Aorta (tissue), 5 donors: ENCODE measurements at regions not wholly inside any gene's neighbourhood (a gene's known extent, or its start where the extent isn't known, plus 50 kb on each side); places are given as distances from the start of the nearest gene placed in this dataset.

Source experiments
- ATAC-seq: fragments of 200-7000 bp; cut with Tn5 transposase; one replicate; pipeline ENCODE4 v1.9.1; 2022; ENCODE audit warnings: moderate library complexity; ENCODE audit not compliant: low FRiP score
- DNase-seq, 2 donors: peaks; one replicate each; pipeline ENCODE4 v3.0.0-alpha.2; 2020
- H3K27ac ChIP-seq, 2 donors: one replicate each; pipeline ENCODE4 v1.5.1; 2013; ENCODE audit warnings: low read length in 2 of 2, mild to moderate bottlenecking in 2 of 2, moderate library complexity in 2 of 2, control low read depth in 1 of 2, inconsistent platforms in 1 of 2, low read depth in 1 of 2
- H3K27me3 ChIP-seq, 2 donors: one replicate each; pipeline ENCODE4 v1.6.1; 2013; ENCODE audit warnings: control low read depth in 1 of 2, low read length in 1 of 2, mild to moderate bottlenecking in 1 of 2, moderate library complexity in 1 of 2; ENCODE audit not compliant: insufficient read depth in 2 of 2, control insufficient read depth in 1 of 2
- H3K36me3 ChIP-seq, 2 donors: one replicate each; pipeline ENCODE4 v1.6.1; 2013; ENCODE audit warnings: control low read depth in 1 of 2, low read length in 1 of 2, mild to moderate bottlenecking in 1 of 2; ENCODE audit not compliant: insufficient read depth in 2 of 2, control insufficient read depth in 1 of 2
- H3K4me1 ChIP-seq, 2 donors: one replicate each; pipeline ENCODE4 v1.6.1; 2013; ENCODE audit warnings: low read length in 2 of 2, control low read depth in 1 of 2, mild to moderate bottlenecking in 1 of 2, moderate library complexity in 1 of 2; ENCODE audit not compliant: insufficient read depth in 2 of 2, control insufficient read depth in 1 of 2
- H3K4me3 ChIP-seq, 2 donors: one replicate each; pipeline ENCODE4 v1.5.1; 2013; ENCODE audit warnings: low read length in 2 of 2, control low read depth in 1 of 2, mild to moderate bottlenecking in 1 of 2
- H3K9me3 ChIP-seq: one replicate; pipeline ENCODE4 v1.6.1; 2013; ENCODE audit warnings: mild to moderate bottlenecking, low read length; ENCODE audit not compliant: control insufficient read depth
- WGBS, 2 donors: extraction: QIAGEN DNeasy Blood & Tissue Kit; methylation state at CpG; one replicate each; pipeline ENCODE4 v1.1.7; 2013; 5-methylcytosine and 5-hydroxymethylcytosine counted together
- intact Hi-C, 2 donors: fragments of 100-400 bp; cut with DNase I; formaldehyde crosslinking; loops; one replicate each; pipeline versions ENCODE4 v1.14.2 to v1.15.0; 2022
- donor health status: healthy with polysubstance abuse.
- donor health status: Bipolar disorder and iron deficiency.
- donor health status: DM: no; HTN: no; CAD: no.
- donor health status: DM: no; HTN: no; CAD: no.
- donor health status: DM: yes; HTN: yes; CAD: no.

- H3K9me3 ChIP-seq, result no peaks in the 10 kb centered on the region
- intact Hi-C loops, result no loop called here
- peaks cover 0 to 1% of the 10 kb centered on the region in 2 donors for H3K27me3 ChIP-seq
Measured at GRCh38 chr4:36394352-36394903, 113.0 kb downstream of the DTHD1 start.

GRCh38 chr4:36399762-36400353, 118.4 kb downstream of the DTHD1 start:
- Histone ChIP-seq H3K36me3 (no peaks in the 10 kb centered on the region), H3K27me3 (no peaks in the 10 kb centered on the region), H3K9me3 (no peaks in the 10 kb centered on the region), H3K27ac (no peak overlapping the region), H3K4me3 (no peak overlapping the region), H3K4me1 (no peaks in the 10 kb centered on the region)
- WGBS, 2 donors, result 23 to 24% methylated on average over 2 of the region's 2 CpGs
- no peak for DNase-seq
- intact Hi-C loops, result no loop called here
- ATAC-seq, result no peak

More at GRCh38 chr4:36394352-36394903, 113.0 kb downstream of the DTHD1 start:
- no peaks in the 10 kb centered on the region for H3K4me1 ChIP-seq
- H3K36me3 ChIP-seq, result no peaks in the 10 kb centered on the region
- no peak overlapping the region for H3K27ac ChIP-seq
- no peak for DNase-seq
- WGBS, 2 donors, result 85 to 91% methylated on average over 5 of the region's 5 CpGs
- no peak for ATAC-seq
- H3K4me3 ChIP-seq, result no peak overlapping the region

GRCh38 chr4:36402008-36402758, 120.8 kb downstream of the DTHD1 start:
- 82 to 83% methylated on average over 9 of the region's 9 CpGs for WGBS, 2 donors
- H3K4me3 ChIP-seq, result no peak overlapping the region
- ATAC-seq, result no peak
- intact Hi-C loops, result no loop called here
- no peaks in the 10 kb centered on the region for H3K36me3 ChIP-seq
- no peak overlapping the region for H3K27ac ChIP-seq
- no peaks in the 10 kb centered on the region for H3K9me3 ChIP-seq
- DNase-seq, result no peak
- H3K27me3 ChIP-seq, result no peaks in the 10 kb centered on the region
- H3K4me1 ChIP-seq, result no peaks in the 10 kb centered on the region

GRCh38 chr4:36411338-36411737, 129.9 kb downstream of the DTHD1 start:
- Histone ChIP-seq H3K9me3 (no peaks in the 10 kb centered on the region), H3K36me3 (no peaks in the 10 kb centered on the region), H3K27me3 (no peaks in the 10 kb centered on the region), H3K4me3 (no peak overlapping the region), H3K4me1 (no peaks in the 10 kb centered on the region), H3K27ac (no peak overlapping the region)
- intact Hi-C loops, result no loop called here
- DNase-seq (no peak), ATAC-seq (no peak)
- 56 to 66% methylated on average over 6 of the region's 6 CpGs for WGBS, 2 donors

GRCh38 chr4:36414248-36414647, 132.8 kb downstream of the DTHD1 start:
- DNase-seq (no peak), ATAC-seq (no peak)
- H3K9me3 ChIP-seq, result no peaks in the 10 kb centered on the region
- intact Hi-C loops, result no loop called here
- WGBS, 2 donors, result 26 to 31% methylated on average over 3 of the region's 3 CpGs
- no peak overlapping the region for H3K4me3 ChIP-seq
- no peaks in the 10 kb centered on the region for H3K4me1 ChIP-seq
- no peaks in the 10 kb centered on the region for H3K36me3 ChIP-seq
- H3K27me3 ChIP-seq, result no peaks in the 10 kb centered on the region
- no peak overlapping the region for H3K27ac ChIP-seq

GRCh38 chr4:36417146-36417545, 135.7 kb downstream of the DTHD1 start:
- no peak for ATAC-seq
- no peaks in the 10 kb centered on the region for H3K4me1 ChIP-seq
- no peaks in the 10 kb centered on the region for H3K36me3 ChIP-seq
- no peaks in the 10 kb centered on the region for H3K27me3 ChIP-seq
- no peak overlapping the region for H3K27ac ChIP-seq
- intact Hi-C loops, result no loop called here
- 87% methylated on average over 12 of the region's 12 CpGs for WGBS, 2 donors
- H3K9me3 ChIP-seq, result no peaks in the 10 kb centered on the region
- DNase-seq, result no peak
- no peak overlapping the region for H3K4me3 ChIP-seq

GRCh38 chr4:36420111-36420679, 138.8 kb downstream of the DTHD1 start:
- Histone ChIP-seq H3K36me3 (no peaks in the 10 kb centered on the region), H3K4me3 (no peak overlapping the region), H3K27me3 (no peaks in the 10 kb centered on the region), H3K9me3 (no peaks in the 10 kb centered on the region), H3K27ac (no peak overlapping the region), H3K4me1 (no peaks in the 10 kb centered on the region)
- WGBS, 2 donors, result 78 to 88% methylated on average over 3 of the region's 3 CpGs
- ATAC-seq, result peak; percentile 19
- intact Hi-C loops, result no loop called here
- DNase-seq, result no peak

GRCh38 chr4:36422607-36423006, 141.2 kb downstream of the DTHD1 start:
- no peak for DNase-seq
- Histone ChIP-seq H3K4me1 (no peaks in the 10 kb centered on the region), H3K4me3 (no peak overlapping the region), H3K27me3 (no peaks in the 10 kb centered on the region), H3K9me3 (no peaks in the 10 kb centered on the region), H3K36me3 (no peaks in the 10 kb centered on the region), H3K27ac (no peak overlapping the region)
- intact Hi-C loops, result no loop called here
- 86 to 92% methylated on average over 2 of the region's 2 CpGs for WGBS, 2 donors
- no peak for ATAC-seq

GRCh38 chr4:36426741-36427140, 145.3 kb downstream of the DTHD1 start:
- H3K9me3 ChIP-seq, result no peaks in the 10 kb centered on the region
- ATAC-seq (no peak), DNase-seq (no peak)

More at GRCh38 chr4:36426741-36427140, 145.3 kb downstream of the DTHD1 start:
- 75 to 76% methylated on average over 5 of the region's 5 CpGs for WGBS, 2 donors
- H3K4me1 ChIP-seq, result no peaks in the 10 kb centered on the region
- H3K27me3 ChIP-seq, result no peaks in the 10 kb centered on the region
- no peak overlapping the region for H3K27ac ChIP-seq
- intact Hi-C loops, result no loop called here
- H3K4me3 ChIP-seq, result no peak overlapping the region
- no peaks in the 10 kb centered on the region for H3K36me3 ChIP-seq
